ENCODE measurements at regions not wholly inside any gene's neighbourhood (a gene's known extent, or its start where the extent isn't known, plus 50 kb on each side); places are given as distances from the start of the nearest gene placed in this dataset.
"Not testable (repeated sequence)": the region's sequence is repeated elsewhere in the genome, so short reads cannot be mapped to it uniquely, and the experiment has no call there.

- DNase-seq (ENCODE audit: low read depth), result no peak
- H3K4me3 ChIP-seq (ENCODE audit: low read depth, low read length), result no peak overlapping the region
These were observed 202.1 kb upstream of the ANXA10 start for GRCh38 chr4:167890226-167890625.

GRCh38 chr4:167893531-167893930 lies 198.8 kb upstream of the ANXA10 start:
- no peak overlapping the region for H3K4me3 ChIP-seq (ENCODE audit: low read depth, low read length)
- no peak for DNase-seq (ENCODE audit: low read depth)

- not testable (repeated sequence) for DNase-seq (ENCODE audit: low read depth); H3K4me3 ChIP-seq (ENCODE audit: low read depth, low read length)
These were observed 196.1 kb upstream of the ANXA10 start for GRCh38 chr4:167896260-167896659.

GRCh38 chr4:167897116-167897515 lies 195.2 kb upstream of the ANXA10 start:
- peak; percentile 45 for DNase-seq (ENCODE audit: low read depth)
- H3K4me3 ChIP-seq (ENCODE audit: low read depth, low read length), result no peak overlapping the region

GRCh38 chr4:167903291-167903721 lies 189.0 kb upstream of the ANXA10 start:
- peak; percentile 53 for DNase-seq (ENCODE audit: low read depth)

GRCh38 chr4:167906851-167907250 lies 185.5 kb upstream of the ANXA10 start:
- H3K4me3 ChIP-seq (ENCODE audit: low read depth, low read length), result no peak overlapping the region
- no peak for DNase-seq (ENCODE audit: low read depth)

More at GRCh38 chr4:167903291-167903721, 189.0 kb upstream of the ANXA10 start:
- H3K4me3 ChIP-seq (ENCODE audit: low read depth, low read length), result peak overlapping the region; percentile 1

- DNase-seq (ENCODE audit: low read depth), result no peak
- H3K4me3 ChIP-seq (ENCODE audit: low read depth, low read length), result no peak overlapping the region
These were observed 183.5 kb upstream of the ANXA10 start for GRCh38 chr4:167908816-167909215.

GRCh38 chr4:167912535-167912934 lies 179.8 kb upstream of the ANXA10 start:
- not testable (repeated sequence) for DNase-seq (ENCODE audit: low read depth); H3K4me3 ChIP-seq (ENCODE audit: low read depth, low read length)

- no peak overlapping the region for H3K4me3 ChIP-seq (ENCODE audit: low read depth, low read length)
- DNase-seq (ENCODE audit: low read depth), result peak; percentile 63
These were observed 174.3 kb upstream of the ANXA10 start for GRCh38 chr4:167918077-167918476.

GRCh38 chr4:167930166-167930565 lies 162.2 kb upstream of the ANXA10 start:
- no peak for DNase-seq (ENCODE audit: low read depth)
- no peak overlapping the region for H3K4me3 ChIP-seq (ENCODE audit: low read depth, low read length)

- H3K4me3 ChIP-seq (ENCODE audit: low read depth, low read length), result no peak overlapping the region
- DNase-seq (ENCODE audit: low read depth), result no peak
These were observed 158.1 kb upstream of the ANXA10 start for GRCh38 chr4:167934216-167934615.

- H3K4me3 ChIP-seq (ENCODE audit: low read depth, low read length), result no peak overlapping the region
- no peak for DNase-seq (ENCODE audit: low read depth)
These were observed 152.3 kb upstream of the ANXA10 start for GRCh38 chr4:167939863-167940616.

- no peak for DNase-seq (ENCODE audit: low read depth)
- H3K4me3 ChIP-seq (ENCODE audit: low read depth, low read length), result no peak overlapping the region
These were observed 148.3 kb upstream of the ANXA10 start for GRCh38 chr4:167943872-167944505.

GRCh38 chr4:167944721-167945120 lies 147.6 kb upstream of the ANXA10 start:
- no peak overlapping the region for H3K4me3 ChIP-seq (ENCODE audit: low read depth, low read length)
- DNase-seq (ENCODE audit: low read depth), result no peak

- no peak for DNase-seq (ENCODE audit: low read depth)
These were observed 137.3 kb upstream of the ANXA10 start for GRCh38 chr4:167955006-167955405.

GRCh38 chr4:167956676-167957075 lies 135.7 kb upstream of the ANXA10 start:
- peak; percentile 28 for DNase-seq (ENCODE audit: low read depth)
- no peak overlapping the region for H3K4me3 ChIP-seq (ENCODE audit: low read depth, low read length)

More at GRCh38 chr4:167955006-167955405, 137.3 kb upstream of the ANXA10 start:
- H3K4me3 ChIP-seq (ENCODE audit: low read depth, low read length), result no peak overlapping the region

- H3K4me3 ChIP-seq (ENCODE audit: low read depth, low read length), result no peak overlapping the region
- no peak for DNase-seq (ENCODE audit: low read depth)
These were observed 127.5 kb upstream of the ANXA10 start for GRCh38 chr4:167964766-167965373.

- no peak for DNase-seq (ENCODE audit: low read depth)
- no peak overlapping the region for H3K4me3 ChIP-seq (ENCODE audit: low read depth, low read length)
These were observed 126.2 kb upstream of the ANXA10 start for GRCh38 chr4:167966143-167966542.

GRCh38 chr4:167973513-167973912 lies 118.8 kb upstream of the ANXA10 start:
- no peak overlapping the region for H3K4me3 ChIP-seq (ENCODE audit: low read depth, low read length)
- no peak for DNase-seq (ENCODE audit: low read depth)

- no peak for DNase-seq (ENCODE audit: low read depth)
- H3K4me3 ChIP-seq (ENCODE audit: low read depth, low read length), result no peak overlapping the region
These were observed 106.8 kb upstream of the ANXA10 start for GRCh38 chr4:167985565-167985964.
